Spleen (tissue), 3 donors: ENCODE measurements at regions not wholly inside any gene's neighbourhood (a gene's known extent, or its start where the extent isn't known, plus 50 kb on each side); places are given as distances from the start of the nearest gene placed in this dataset.

Experiments used
- POLR2A ChIP-seq, 3 donors: fragments of 450-650 bp; IDR thresholded peaks; one replicate each; pipeline ENCODE4 v1.5.1; 2017; ENCODE audit warnings: antibody characterized with exemption in 3 of 3, mild to moderate bottlenecking in 1 of 3
- POLR2AphosphoS5 ChIP-seq, 3 donors: sonication (generic); formaldehyde crosslinking; IDR thresholded peaks; one replicate each; pipeline ENCODE4 v1.5.1; 2017; ENCODE audit warnings: antibody characterized with exemption in 3 of 3

DNA sequence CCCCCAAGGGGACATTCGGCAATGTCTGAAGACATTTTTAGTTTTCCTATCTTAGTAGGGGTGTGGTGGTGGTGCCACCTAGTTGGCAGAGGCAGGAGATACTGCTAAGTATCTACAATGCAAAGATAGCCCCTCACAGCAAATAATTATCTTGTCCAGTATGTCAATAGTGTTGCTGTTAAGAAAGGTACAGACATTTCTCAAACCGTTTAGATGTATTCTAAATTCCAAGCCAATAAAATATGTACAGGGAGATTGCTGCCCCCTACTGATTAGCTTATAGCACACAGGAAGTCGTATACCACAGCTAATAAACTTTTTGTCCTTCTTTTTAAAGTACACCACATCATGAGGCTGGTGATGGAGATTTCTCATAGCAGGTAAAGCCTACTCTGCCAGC lies 260.5 kb downstream of the TMA16 start:
- TF ChIP-seq POLR2A (IDR thresholded peaks at IDR 0.05) (no peak), POLR2AphosphoS5 (IDR thresholded peaks at IDR 0.05) (no peak)
